HG02884 (cell line): ENCODE measurements at regions not wholly inside any gene's neighbourhood (a gene's known extent, or its start where the extent isn't known, plus 50 kb on each side); places are given as distances from the start of the nearest gene placed in this dataset.
"Not testable (repeated sequence)": the region's sequence is repeated elsewhere in the genome, so short reads cannot be mapped to it uniquely, and the experiment has no call there.

Source experiments
- ATAC-seq: cut with Tn5 transposase; IDR thresholded peaks from one replicate; pipeline ENCODE4 v1.9.1; 2021; ENCODE audit warnings: mild to moderate bottlenecking, moderate library complexity; ENCODE audit not compliant: unreplicated experiment

DNA sequence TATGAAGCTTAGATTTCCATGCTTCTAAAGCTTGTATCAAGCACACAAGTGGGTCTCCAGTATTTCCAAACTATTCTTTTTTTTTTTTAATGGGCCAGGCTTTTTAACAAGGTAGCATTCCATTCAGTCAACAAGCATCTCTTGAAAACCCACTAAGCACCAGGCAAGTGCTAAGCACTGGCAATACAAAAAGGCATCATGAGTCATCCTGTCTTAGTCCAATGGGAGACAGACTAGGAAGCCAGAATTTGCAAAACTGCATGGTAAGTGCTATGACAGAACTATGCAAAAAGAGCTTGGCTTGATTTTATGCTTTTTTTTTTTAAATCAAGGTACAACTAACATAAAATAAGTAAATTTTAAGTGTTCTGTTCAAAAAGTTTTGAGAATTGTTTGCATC is 109.3 kb upstream of the DST start:
- ATAC-seq: no peak

- ATAC-seq: no peak
Observed at GRCh38 chr6:56751604-56752003, 108.9 kb upstream of the DST start.

DNA sequence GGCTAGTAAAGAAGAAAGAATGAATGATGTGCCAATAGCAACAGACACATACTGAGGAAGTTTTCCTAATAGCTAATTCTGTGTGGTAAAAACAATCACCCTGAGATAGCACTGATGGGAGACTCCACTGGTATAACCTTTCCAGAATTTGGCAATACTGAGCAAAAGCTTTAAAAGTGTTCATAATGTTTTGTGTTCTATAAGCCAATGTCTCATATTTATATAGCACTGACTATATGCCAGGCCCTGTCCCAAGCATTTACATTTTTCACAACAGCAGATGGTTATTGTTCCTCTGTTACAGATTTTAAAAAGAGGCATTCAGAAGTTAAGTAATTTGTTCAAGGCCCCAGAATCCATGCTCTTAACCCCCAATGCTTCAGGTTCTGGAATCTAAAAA is 108.0 kb upstream of the DST start:
- ATAC-seq: no peak

DNA sequence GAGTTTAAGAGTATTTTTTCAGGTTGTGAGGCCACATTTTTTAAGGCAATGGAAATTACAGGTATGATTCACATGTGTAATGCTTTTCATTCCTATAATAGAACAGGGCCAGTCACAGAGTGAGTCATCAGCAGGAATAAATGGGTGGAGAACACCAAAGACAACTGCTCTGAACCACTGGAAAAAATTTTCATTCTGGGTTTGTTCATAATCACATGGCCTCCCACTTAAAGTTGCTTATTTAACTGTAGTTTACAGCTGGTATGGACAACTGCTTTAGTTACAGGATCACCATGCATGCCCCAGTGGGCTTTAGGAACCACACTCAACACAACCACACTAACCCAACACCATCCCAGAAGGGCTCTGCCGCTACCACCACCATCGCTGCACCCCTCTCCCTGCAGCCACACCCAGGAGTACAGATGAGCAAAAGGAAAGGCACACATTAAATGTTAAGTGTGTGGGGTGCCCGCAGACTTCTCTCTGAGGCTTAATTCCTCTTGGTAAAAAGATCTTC is 107.0 kb upstream of the DST start:
- no peak for ATAC-seq

DNA sequence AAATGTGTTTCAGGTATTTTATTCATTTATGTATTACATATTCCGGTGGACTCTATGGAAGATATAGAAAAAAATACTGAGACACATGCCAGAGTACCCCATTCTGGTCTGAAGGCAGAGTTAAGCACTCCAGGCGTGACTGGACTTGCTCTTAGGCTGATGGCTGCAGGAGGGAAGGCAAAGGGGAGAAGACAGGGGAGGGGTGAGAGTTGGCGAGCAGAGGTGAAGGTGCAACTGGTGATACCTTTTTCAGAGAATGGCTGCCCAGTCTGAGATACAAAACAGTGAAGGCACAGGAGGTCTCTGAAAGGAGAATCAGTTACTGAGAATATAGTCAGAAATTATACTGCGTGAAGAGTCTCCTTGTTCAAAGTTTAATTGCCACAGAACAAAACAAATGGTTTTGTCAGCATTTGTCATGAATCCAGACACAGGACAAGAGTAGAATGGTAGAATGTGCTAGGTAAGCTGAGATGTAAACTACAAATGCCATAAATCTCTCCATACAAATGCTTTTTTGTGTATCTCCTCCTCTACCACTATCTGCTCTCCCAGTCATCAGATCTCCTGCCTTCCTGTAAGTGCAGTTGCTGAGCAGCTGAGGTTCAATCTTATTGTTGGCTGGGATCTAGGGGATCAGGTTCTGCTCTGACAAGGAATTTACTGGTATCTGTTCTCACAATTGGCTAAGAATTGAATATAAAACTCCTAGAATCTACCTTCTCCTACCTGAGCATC is 104.2 kb upstream of the DST start:
- ATAC-seq: no peak

DNA sequence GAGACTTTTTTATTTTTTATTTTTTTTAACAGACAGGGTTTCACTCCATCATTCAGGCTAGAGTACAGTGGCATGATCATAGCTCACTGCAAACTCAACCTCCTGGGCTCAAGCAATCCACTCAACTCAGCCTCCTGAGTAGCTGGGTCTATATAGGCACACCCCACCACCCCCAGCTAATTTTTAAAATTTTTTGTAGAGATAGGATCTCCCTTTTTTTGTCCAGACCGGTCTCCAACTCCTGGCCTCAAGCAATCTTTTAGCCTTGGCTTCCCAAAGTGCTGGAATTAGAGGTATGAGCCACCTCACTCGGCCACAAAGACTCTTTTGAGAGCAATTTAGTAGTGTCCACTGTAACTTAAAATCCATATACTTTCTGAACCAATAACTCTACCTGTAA is 103.3 kb upstream of the DST start:
- ATAC-seq: no peak

DNA sequence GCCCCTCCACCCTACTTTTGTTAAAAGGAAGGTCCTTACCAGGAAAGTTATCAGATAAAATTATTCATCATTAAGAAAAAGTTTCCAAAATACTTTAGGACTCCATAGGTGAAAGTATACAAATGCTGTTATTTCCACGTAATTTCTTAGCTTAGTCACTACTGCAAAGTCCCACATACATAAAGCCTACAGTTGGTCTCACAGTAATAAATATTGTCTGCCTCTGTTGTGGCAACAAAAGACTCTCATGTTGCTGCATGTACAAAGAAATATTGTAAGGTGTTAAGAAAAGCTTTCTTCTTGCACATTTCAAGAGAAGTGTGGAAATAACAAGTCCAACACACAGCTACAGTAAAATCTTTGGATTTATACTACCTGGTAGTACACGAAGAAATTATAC is 102.4 kb upstream of the DST start:
- no peak for ATAC-seq

DNA sequence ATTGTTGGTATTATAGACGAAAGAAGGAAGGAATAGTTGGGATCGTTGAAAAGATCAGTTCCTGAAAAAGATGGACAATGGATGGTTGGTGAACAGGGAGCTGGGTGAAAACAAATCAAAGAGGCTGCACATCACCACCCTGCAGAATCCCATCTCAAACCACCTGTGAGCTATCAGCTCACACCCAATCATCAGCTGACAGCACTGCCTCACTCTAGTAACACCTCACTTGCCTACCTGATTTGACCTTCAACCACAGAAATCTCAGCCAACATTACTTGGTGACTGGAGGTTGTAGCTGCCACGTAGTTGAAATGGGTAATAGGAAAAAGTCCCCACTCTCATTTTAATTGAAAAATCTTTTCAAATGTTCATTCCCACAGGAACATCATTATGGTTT is 101.8 kb upstream of the DST start:
- no peak for ATAC-seq

DNA sequence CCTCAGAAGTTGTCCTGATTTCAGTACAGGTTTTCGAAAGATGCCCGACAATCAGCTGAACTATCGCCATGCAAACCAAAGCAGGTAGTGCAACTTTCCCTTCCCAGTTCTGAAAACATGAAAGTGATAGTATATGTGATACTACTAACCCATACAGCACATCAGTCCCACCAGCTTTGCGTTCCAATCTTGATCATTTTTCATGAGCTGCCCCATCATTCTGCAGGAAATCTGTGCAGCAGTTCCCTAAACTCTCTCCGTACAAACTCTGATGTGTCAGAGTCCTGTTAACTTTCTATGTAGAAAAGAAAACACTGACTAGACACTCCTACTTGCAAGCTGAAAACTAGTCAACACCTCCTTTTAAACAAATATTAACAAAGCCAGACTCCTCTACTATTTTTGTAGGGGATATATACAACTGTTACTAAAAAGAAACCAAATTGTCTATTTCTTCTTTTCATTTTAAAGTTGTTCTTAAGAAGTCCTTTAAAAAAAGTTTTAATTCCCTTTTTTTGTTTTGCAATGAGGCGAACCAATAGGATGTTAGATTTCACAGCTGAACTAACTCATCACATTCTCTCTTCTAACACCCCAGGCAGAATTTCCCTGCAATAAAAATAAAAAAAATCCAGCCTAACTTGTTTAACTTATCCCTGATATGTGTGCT is 99.6 kb upstream of the DST start:
- ATAC-seq: peak; percentile 56

DNA sequence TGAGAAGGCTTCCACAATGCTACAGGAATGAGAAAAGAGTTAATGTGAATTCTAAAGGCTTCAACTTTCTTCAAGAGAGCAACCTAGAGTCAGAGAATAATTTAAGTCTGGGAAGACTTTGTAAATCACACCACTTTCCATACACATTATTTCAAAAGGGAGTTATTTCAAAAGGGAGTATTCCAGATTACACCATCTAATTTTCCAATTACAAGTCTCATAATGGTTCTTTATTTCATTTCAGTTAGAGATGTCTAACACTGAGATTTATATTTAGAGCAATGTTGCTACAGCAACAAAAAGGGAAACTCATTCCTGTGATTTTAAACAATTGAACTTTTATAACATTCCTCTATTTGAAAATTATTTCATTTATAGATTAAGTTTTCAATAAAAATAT is 98.8 kb upstream of the DST start:
- ATAC-seq: no peak

DNA sequence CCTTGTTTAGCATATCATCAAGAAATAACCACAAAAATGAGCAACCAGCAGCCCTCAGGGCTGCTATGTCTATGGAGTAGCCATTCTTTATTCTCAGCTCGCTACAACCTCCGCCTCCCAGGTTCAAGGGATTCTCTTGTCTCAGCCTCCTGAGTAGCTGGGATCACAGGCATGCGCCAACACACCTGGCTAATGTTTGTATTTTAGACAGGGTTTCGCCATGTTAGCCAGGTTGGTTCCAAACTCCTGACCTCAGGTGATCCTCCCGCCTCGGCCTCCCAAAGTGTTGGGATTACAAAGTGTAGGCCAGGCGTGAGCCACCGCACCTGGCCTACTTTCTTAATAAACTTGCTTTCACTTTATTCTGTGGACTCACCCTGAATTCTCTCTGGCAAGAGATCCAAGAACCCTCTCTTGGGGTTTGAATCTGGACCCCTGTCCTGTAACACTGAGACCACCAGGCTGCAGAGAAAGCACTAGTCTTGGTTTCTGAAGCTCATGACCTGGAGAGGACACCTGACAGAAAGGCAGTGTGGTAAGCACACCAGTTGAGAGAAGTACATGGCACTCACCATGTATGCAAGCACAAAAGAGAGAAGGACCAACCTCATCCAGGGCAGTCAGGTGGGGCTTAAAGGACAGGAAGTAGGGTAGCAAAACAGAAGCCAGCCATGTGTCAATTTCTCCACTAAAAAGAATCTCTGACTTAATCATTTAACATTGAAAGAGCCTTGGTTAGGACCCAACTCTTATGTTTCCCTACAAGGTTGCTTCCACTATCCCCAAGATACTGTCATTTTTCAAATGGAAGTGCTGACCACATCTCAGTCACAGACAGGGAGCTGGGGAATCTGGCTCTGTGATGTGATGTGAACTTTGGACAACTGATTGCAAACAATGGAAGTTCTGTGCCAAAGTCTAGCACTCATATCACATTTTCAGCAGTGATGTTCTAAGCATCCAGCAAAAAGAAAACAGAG is 97.4 kb upstream of the DST start:
- ATAC-seq: no peak

GRCh38 chr6:56736804-56737203 is 94.1 kb upstream of the DST start:
- no peak for ATAC-seq

DNA sequence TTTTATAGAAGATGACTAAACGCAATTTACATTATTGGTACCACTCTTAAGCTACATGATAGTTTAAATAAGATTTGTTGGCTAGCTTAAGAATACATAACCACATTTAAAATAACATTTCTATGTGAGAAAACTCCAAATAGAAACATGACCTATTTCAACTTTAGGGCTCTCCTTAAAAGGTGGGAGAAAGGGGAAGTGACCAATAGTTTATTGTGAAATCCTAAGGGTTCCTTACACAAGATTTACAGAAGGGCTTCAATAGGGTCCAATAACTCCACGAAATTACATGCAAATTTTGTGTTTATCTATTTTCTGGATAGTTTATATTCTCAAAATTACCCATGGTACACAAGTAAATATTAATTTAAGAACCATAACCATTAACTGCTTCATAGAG is 91.6 kb upstream of the DST start:
- no peak for ATAC-seq

DNA sequence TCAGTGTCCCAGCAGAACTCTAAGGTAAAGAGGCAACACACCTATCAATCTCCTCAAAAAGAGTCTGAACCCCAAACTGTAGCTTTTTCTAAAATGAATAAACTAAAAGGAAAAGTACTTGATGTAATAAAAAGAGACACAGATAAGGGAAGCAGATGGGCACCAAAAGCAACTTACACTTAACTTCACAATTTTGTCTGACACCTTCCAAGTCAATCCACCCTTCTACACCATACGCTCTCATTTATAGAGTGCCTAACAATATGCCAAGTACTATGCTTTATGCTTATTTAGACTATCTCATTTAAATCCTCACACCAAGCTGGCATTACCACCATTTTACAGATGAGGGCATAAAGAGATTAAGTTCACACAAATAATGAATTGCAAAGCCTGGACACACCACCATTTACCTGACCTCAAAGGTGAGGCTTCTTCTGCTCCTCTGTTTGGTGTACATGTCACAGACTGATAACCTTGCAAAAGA is 90.6 kb upstream of the DST start:
- no peak for ATAC-seq

GRCh38 chr6:56732517-56732916 is 89.8 kb upstream of the DST start:
- no peak for ATAC-seq

GRCh38 chr6:56730663-56731529 is 88.2 kb upstream of the DST start:
- ATAC-seq: no peak

DNA sequence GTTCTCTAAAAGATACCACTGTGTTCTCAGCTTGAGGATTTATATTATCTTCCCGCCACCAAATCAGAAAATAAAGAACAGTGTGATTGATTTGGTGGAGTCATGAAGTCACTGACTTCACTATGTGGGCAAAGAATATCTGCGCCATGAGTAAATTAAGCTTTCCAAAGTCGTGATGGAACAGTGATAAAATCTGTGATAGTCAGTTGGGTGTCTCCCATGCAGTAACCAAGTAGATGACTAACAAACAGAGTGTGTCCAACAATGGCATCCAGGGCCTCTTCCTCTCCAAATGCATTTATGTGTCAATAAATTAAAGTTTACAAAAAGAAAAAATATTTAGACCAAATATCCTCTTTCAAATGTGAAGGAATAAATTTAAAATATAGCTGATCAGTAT is 87.0 kb upstream of the DST start:
- no peak for ATAC-seq

DNA sequence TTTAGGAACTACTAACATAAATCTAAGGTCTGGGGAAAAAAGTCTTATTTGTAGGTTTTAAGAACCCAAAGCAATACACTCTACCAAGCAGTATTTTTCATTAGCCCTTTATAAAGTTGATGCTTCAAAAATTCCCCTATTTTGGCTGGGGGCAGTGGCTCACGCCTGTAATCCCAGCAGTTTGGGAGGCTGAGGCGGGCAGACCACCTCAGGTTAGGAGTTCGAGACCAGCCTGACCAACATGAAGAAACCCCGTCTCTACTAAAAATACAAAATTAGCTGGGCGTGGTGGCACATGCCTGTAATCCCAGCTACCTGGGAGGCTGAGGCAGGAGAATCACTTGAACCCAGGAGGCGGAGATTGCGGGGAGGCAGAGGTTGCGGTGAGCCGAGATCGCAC is 86.5 kb upstream of the DST start:
- not testable (repeated sequence) for ATAC-seq

DNA sequence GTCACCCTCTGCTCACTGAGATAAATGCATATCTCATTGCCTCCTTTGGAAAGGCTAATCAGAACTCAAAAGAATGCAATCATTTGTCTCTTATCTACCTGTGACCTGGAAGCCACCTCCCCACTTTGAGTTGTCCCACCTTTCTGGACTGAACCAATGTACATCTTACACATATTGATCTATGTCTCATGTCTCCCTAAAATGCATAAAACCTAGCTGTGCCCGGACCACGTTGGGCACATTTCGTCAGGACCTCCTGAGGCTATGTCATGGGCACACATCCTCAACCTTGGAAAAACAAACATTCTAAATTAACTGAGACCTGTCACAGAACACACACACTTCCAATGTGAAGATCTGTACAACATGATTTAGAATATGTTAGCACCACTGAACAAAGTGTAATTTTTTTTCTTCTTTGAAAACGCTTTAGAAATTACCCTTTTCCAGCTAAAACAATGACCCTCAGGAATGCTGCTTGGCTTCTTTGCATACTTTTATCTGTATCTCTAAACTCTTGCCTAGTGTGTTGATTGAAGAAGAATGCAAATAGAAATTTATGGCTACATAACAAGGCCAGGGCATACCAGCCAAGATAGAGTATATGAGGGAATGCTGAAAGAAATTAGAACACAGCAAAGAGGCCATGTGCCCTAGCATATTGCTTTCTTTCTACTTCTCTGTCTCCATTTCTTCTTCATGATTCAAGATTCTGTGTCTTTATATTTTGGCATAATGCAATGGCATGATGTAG is 84.6 kb upstream of the DST start:
- no peak for ATAC-seq

DNA sequence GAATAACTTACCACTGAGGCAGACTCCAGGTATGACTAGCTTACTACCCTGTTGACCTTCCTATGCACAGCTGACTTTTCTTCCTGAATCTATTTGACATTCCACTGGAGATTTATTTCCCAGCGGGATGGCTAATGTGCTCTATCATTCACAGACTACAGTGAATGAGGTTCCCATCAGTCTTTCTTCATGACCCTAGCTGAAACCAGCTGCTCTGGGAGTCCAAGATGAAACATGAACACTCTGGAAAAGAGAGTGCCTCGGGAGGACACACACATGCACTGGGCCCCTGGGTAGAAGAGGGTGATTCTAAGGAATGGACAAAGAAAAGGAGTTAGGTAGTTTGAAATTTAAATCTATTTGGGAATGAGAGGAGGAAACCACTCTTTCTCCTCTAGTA is 82.6 kb upstream of the DST start:
- ATAC-seq: no peak
